ENCODE measurements at regions not wholly inside any gene's neighbourhood (a gene's known extent, or its start where the extent isn't known, plus 50 kb on each side); places are given as distances from the start of the nearest gene placed in this dataset.
A peak's percentile ranks its signal among the peaks of the same experiment; 100 is the strongest.

DNA sequence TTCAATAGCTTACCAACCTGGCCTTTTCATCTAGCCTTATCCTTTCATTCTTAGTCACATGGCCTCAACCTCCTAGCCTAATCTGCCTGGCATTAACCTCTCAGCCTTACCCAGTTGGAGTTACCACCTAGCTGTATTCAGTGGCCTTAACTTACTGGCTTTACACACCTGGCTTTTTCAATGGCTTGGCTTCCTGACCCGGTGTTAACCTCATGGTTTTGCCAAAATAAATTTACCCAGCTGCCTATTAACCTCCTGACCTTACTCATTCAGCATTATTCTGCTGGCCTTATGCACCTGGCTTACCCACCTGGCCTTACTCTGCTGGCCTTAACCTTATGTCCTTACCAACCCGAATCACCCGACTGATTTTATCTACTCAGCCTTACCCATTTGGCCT lies 135.5 kb upstream of the ZSWIM2 start:
- WGBS, 2 donors: 69 to 75% methylated on average over 3 of the region's 3 CpGs

GRCh38 chr2:186980787-186981550 lies 132.0 kb upstream of the ZSWIM2 start:
- DNase-seq: no peak
- 78 to 79% methylated on average over 11 of the region's 11 CpGs for WGBS, 2 donors
- Histone ChIP-seq H3K4me3 (no peak overlapping the region), H3K4me1 (no peaks in the 10 kb centered on the region), H3K9me3 (no peaks in the 10 kb centered on the region), H3K27ac (peak overlapping the region in 3 of 4 donors; percentile 51 to 66 (median 58)), H3K27me3 (no peaks in the 10 kb centered on the region), H3K36me3 (no peaks in the 10 kb centered on the region)
- TF ChIP-seq POLR2A (IDR thresholded peaks at IDR 0.05): no peak
- TF ChIP-seq, protein P1, sequence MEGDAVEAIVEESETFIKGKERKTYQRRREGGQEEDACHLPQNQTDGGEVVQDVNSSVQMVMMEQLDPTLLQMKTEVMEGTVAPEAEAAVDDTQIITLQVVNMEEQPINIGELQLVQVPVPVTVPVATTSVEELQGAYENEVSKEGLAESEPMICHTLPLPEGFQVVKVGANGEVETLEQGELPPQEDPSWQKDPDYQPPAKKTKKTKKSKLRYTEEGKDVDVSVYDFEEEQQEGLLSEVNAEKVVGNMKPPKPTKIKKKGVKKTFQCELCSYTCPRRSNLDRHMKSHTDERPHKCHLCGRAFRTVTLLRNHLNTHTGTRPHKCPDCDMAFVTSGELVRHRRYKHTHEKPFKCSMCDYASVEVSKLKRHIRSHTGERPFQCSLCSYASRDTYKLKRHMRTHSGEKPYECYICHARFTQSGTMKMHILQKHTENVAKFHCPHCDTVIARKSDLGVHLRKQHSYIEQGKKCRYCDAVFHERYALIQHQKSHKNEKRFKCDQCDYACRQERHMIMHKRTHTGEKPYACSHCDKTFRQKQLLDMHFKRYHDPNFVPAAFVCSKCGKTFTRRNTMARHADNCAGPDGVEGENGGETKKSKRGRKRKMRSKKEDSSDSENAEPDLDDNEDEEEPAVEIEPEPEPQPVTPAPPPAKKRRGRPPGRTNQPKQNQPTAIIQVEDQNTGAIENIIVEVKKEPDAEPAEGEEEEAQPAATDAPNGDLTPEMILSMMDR (IDR thresholded peaks at IDR 0.05): no peak
- intact Hi-C loops (cut with DNase I): no loop called here

More for the DNA sequence above, 135.5 kb upstream of the ZSWIM2 start:
- H3K27me3 ChIP-seq: no peaks in the 10 kb centered on the region
- H3K9me3 ChIP-seq: no peaks in the 10 kb centered on the region
- peak overlapping the region in 1 of 4 donors; percentile 30 for H3K27ac ChIP-seq
- TF ChIP-seq, protein P1 (IDR thresholded peaks at IDR 0.05): no peak
- no peak for TF ChIP-seq POLR2A (IDR thresholded peaks at IDR 0.05)
- intact Hi-C loops (cut with DNase I): no loop called here
- H3K4me1 ChIP-seq: no peaks in the 10 kb centered on the region
- DNase-seq: no peak
- no peak overlapping the region for H3K4me3 ChIP-seq
- H3K36me3 ChIP-seq: no peaks in the 10 kb centered on the region

DNA sequence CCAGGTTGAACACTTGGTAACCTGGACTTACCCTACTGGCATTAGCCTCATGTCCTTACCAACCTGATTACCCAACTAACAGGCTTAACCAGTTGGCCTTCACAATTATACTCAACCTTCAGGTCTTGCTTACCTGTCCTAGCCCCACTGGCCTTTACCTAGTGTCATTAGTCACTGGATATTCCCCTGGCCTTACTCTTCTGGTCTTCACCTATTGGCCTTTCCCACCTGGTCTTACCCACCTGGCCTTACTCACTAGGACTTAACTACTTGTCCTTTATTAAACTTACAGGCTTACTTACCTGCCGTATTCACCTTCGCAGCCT lies 131.1 kb upstream of the ZSWIM2 start:
- H3K9me3 ChIP-seq: no peaks in the 10 kb centered on the region
- no peaks in the 10 kb centered on the region for H3K36me3 ChIP-seq
- peak overlapping the region in 2 of 4 donors; percentile 56 to 66 for H3K27ac ChIP-seq
- intact Hi-C loops (cut with DNase I): no loop called here
- no peaks in the 10 kb centered on the region for H3K4me1 ChIP-seq
- no peaks in the 10 kb centered on the region for H3K27me3 ChIP-seq
- WGBS, 2 donors: 93 to 94% methylated on average over 2 of the region's 2 CpGs
- no peak overlapping the region for H3K4me3 ChIP-seq
- no peak for DNase-seq
- TF ChIP-seq, protein P1 (IDR thresholded peaks at IDR 0.05): no peak
- no peak for TF ChIP-seq POLR2A (IDR thresholded peaks at IDR 0.05)

DNA sequence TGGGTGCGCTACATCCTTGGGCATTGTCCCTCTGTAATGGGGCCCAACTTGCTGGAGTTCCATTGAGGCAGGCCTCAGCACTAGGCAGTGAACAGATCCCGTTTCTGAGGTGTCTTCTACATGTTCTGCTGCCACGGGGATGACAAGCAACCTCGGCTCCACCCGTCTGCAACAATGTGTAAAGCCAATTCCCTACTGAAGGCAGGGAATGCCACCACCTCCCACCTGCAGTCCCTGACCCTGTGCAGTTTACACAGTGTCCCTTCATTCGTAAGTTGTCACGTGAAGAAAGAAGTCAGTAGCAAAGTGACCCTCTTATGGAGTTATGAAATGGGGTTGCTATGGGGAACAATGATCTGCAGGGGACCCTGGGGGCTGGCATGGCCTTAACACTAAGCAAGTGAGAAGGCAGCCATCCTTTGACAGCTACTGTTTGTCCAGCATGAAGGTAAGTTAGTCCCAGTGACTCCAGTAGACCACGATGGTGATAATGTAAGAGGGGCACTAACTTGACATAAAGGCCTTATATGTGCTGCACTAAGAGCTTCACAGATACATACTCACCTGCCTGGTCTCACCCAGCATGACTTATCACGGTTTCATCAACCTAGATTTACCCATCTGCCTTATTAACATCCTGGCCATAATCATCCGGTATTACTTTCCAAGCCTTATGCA lies 130.6 kb upstream of the ZSWIM2 start:
- Histone ChIP-seq H3K27ac (peak overlapping the region in 1 of 4 donors; percentile 66), H3K36me3 (no peaks in the 10 kb centered on the region), H3K27me3 (no peaks in the 10 kb centered on the region), H3K4me3 (no peak overlapping the region), H3K4me1 (no peaks in the 10 kb centered on the region), H3K9me3 (no peaks in the 10 kb centered on the region)
- intact Hi-C loops (cut with DNase I): no loop called here
- no peak for TF ChIP-seq POLR2A (IDR thresholded peaks at IDR 0.05)
- TF ChIP-seq, protein P1 (IDR thresholded peaks at IDR 0.05): no peak
- no peak for DNase-seq
- 79 to 85% methylated on average over 8 to 10 of the region's 10 CpGs for WGBS, 2 donors

DNA sequence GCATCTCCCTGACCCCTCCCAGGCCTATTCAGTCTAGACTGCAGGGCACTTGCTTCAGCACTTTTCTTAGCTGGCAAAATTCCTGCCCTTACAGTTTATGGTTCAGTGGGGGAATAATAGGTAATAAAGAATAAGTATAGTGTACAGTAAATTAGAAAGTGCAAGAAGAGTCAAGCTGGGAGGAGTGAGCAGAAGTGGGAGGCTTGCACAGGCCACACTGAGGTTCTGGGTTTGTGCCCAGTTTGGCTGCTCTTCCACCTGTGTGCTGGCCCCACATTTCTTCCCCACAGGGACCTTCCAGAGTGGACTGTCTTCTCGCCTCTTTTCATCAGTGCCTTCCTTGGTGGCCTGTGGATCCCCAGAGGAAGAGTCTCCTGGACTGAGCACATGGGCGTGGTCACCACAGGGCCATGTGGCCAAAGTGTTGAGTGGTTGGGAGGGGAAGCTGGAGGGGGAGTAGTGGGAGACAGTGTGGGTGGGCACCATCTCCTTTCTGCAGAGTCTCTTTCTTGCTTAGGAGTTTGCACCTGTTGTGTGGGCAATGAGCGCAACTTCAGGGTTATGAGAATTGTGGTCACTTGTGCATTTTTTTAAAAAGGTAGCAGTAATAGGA lies 128.6 kb upstream of the ZSWIM2 start:
- Histone ChIP-seq H3K36me3 (no peaks in the 10 kb centered on the region), H3K27me3 (no peaks in the 10 kb centered on the region), H3K4me3 (no peak overlapping the region), H3K9me3 (no peaks in the 10 kb centered on the region), H3K4me1 (no peaks in the 10 kb centered on the region), H3K27ac (no peak overlapping the region)
- DNase-seq: no peak
- TF ChIP-seq POLR2A (IDR thresholded peaks at IDR 0.05): no peak
- TF ChIP-seq, protein P1 (IDR thresholded peaks at IDR 0.05): no peak
- 80 to 86% methylated on average over 2 of the region's 3 CpGs for WGBS, 2 donors
- intact Hi-C loops (cut with DNase I): no loop called here
